Prostate gland (tissue), 2 donors: ENCODE measurements at regions not wholly inside any gene's neighbourhood (a gene's known extent, or its start where the extent isn't known, plus 50 kb on each side); places are given as distances from the start of the nearest gene placed in this dataset.

Experiments
- DNase-seq: peaks from one replicate; pipeline ENCODE4 v3.0.0-alpha.2; 2019; ENCODE audit warnings: low spot score
- H3K27ac ChIP-seq, 2 donors: fragments of 200-600 bp; sonication (generic); 2 replicates each; pipeline ENCODE4 v1.5.1; 2017 to 2019
- H3K27me3 ChIP-seq: fragments of 200-600 bp; sonication (generic); replicated peaks from 2 replicates; pipeline ENCODE4 v1.5.1; 2019; ENCODE audit not compliant: insufficient read depth
- H3K36me3 ChIP-seq, 2 donors: fragments of 200-600 bp; sonication (generic); 1 replicate in 1 of 2; 2 replicates in 1 of 2; pipeline versions ENCODE4 v1.5.1 to v1.8.1; 2017 to 2019
- H3K4me1 ChIP-seq: fragments of 200-600 bp; sonication (generic); replicated peaks from 2 replicates; pipeline ENCODE4 v1.5.1; 2019
- H3K4me3 ChIP-seq, 2 donors: fragments of 200-600 bp; sonication (generic); 2 replicates each; pipeline ENCODE4 v1.5.1; 2017 to 2019
- H3K9me3 ChIP-seq: fragments of 200-600 bp; sonication (generic); 2 replicates; pipeline ENCODE4 v1.5.1; 2017
- POLR2A ChIP-seq: fragments of 450-650 bp; IDR thresholded peaks from one replicate; pipeline ENCODE4 v1.6.1; 2016; ENCODE audit warnings: antibody characterized with exemption, mild to moderate bottlenecking
- POLR2AphosphoS5 ChIP-seq: sonication (generic); formaldehyde crosslinking; IDR thresholded peaks from one replicate; pipeline ENCODE4 v1.6.1; 2017; ENCODE audit warnings: antibody characterized with exemption
- WGBS: methylation state at CpG from one replicate; pipeline ENCODE4 v1.1.5; 2018; 5-methylcytosine and 5-hydroxymethylcytosine counted together
- intact Hi-C: fragments of 100-400 bp; cut with DNase I; formaldehyde crosslinking; loops from one replicate; pipeline ENCODE4 v1.14.2; 2022
- TF ChIP-seq, protein P1 (sequence below), 4 experiments: fragments of 200-600 bp in 2 of 4; fragments of 450-650 bp in 2 of 4; sonication (generic) in 2 of 4; IDR thresholded peaks; 1 replicate in 3 of 4; 2 replicates in 1 of 4; pipeline ENCODE4 v1.5.1; 2016 to 2019; ENCODE audit warnings: antibody characterized with exemption in 4 of 4, mild to moderate bottlenecking in 2 of 4, moderate library complexity in 2 of 4

- intact Hi-C loops, result no loop called here
- TF ChIP-seq POLR2A (no peak), POLR2AphosphoS5 (no peak)
- TF ChIP-seq, protein P1, sequence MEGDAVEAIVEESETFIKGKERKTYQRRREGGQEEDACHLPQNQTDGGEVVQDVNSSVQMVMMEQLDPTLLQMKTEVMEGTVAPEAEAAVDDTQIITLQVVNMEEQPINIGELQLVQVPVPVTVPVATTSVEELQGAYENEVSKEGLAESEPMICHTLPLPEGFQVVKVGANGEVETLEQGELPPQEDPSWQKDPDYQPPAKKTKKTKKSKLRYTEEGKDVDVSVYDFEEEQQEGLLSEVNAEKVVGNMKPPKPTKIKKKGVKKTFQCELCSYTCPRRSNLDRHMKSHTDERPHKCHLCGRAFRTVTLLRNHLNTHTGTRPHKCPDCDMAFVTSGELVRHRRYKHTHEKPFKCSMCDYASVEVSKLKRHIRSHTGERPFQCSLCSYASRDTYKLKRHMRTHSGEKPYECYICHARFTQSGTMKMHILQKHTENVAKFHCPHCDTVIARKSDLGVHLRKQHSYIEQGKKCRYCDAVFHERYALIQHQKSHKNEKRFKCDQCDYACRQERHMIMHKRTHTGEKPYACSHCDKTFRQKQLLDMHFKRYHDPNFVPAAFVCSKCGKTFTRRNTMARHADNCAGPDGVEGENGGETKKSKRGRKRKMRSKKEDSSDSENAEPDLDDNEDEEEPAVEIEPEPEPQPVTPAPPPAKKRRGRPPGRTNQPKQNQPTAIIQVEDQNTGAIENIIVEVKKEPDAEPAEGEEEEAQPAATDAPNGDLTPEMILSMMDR (IDR thresholded peaks at IDR 0.05), result no peak
- Histone ChIP-seq H3K4me1 (no peaks in the 10 kb centered on the region), H3K27me3 (no peaks in the 10 kb centered on the region), H3K36me3 (no peaks in the 10 kb centered on the region), H3K27ac (no peak overlapping the region), H3K4me3 (no peak overlapping the region), H3K9me3 (no peaks in the 10 kb centered on the region)
- 94% methylated on average over 4 of the region's 4 CpGs for WGBS
- DNase-seq, result no peak
Measured at GRCh38 chr7:9200626-9201025, 767.2 kb downstream of the NXPH1 start.

- H3K9me3 ChIP-seq, result no peaks in the 10 kb centered on the region
- 28% methylated on average over 2 of the region's 2 CpGs for WGBS
- TF ChIP-seq, protein P1 (IDR thresholded peaks at IDR 0.05), result no peak
- TF ChIP-seq POLR2A (no peak), POLR2AphosphoS5 (no peak)
- H3K27ac ChIP-seq, result no peak overlapping the region
- DNase-seq, result no peak
- no peaks in the 10 kb centered on the region for H3K27me3 ChIP-seq
- intact Hi-C loops, result no loop called here
- no peaks in the 10 kb centered on the region for H3K36me3 ChIP-seq
- H3K4me1 ChIP-seq, result no peaks in the 10 kb centered on the region
- H3K4me3 ChIP-seq, result no peak overlapping the region
Measured at GRCh38 chr7:9201928-9202327, 768.5 kb downstream of the NXPH1 start.

DNA sequence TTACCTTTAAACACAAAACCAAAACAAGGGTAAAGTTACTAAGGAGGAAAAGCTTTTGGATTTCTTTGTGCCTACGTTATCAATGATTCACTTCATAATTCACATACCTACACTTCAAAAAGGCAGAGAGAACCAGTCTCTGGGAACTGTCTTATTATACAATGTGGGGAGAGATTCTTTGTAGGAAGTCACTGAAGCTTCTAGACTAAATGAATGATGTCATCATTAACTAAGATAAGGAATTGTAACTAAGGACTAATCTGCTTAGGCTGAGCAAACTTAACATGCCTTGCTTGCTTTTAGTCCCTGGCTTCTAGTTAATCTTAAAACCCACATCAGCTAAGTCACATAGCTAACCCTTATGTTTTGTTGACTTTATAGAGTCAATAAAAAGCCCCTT, 771.2 kb downstream of the NXPH1 start:
- Histone ChIP-seq H3K27ac (no peak overlapping the region), H3K4me3 (no peak overlapping the region), H3K4me1 (no peaks in the 10 kb centered on the region), H3K9me3 (no peaks in the 10 kb centered on the region), H3K27me3 (no peaks in the 10 kb centered on the region), H3K36me3 (no peaks in the 10 kb centered on the region)
- intact Hi-C loops, result no loop called here
- TF ChIP-seq POLR2AphosphoS5, result no peak
- TF ChIP-seq, protein P1 (IDR thresholded peaks at IDR 0.05), result no peak
- DNase-seq, result no peak
- WGBS, result 58% methylated on average over 1 of the region's 1 CpG

GRCh38 chr7:9210114-9210513, 776.7 kb downstream of the NXPH1 start:
- intact Hi-C loops, result no loop called here
- WGBS, result 39% methylated on average over 3 of the region's 3 CpGs
- Histone ChIP-seq H3K27ac (no peak overlapping the region), H3K4me1 (no peaks in the 10 kb centered on the region), H3K27me3 (no peaks in the 10 kb centered on the region), H3K36me3 (no peaks in the 10 kb centered on the region), H3K9me3 (no peaks in the 10 kb centered on the region), H3K4me3 (no peak overlapping the region)
- no peak for DNase-seq
- TF ChIP-seq POLR2A (no peak), POLR2AphosphoS5 (no peak)
- TF ChIP-seq, protein P1 (IDR thresholded peaks at IDR 0.05), result no peak

GRCh38 chr7:9217204-9217603, 783.8 kb downstream of the NXPH1 start:
- WGBS, result 51% methylated on average over 1 of the region's 1 CpG
- H3K4me3 ChIP-seq, result no peak overlapping the region
- H3K9me3 ChIP-seq, result no peaks in the 10 kb centered on the region
- H3K27me3 ChIP-seq, result no peaks in the 10 kb centered on the region
- no peak overlapping the region for H3K27ac ChIP-seq
- TF ChIP-seq POLR2AphosphoS5 (no peak), POLR2A (no peak)
- TF ChIP-seq, protein P1 (IDR thresholded peaks at IDR 0.05), result no peak
- DNase-seq, result no peak
- H3K4me1 ChIP-seq, result no peaks in the 10 kb centered on the region
- no peaks in the 10 kb centered on the region for H3K36me3 ChIP-seq
- intact Hi-C loops, result no loop called here
